HL-60 (cell line): ENCODE measurements at regions not wholly inside any gene's neighbourhood (a gene's known extent, or its start where the extent isn't known, plus 50 kb on each side); places are given as distances from the start of the nearest gene placed in this dataset.

Experiments
- GABPA ChIP-seq: IDR thresholded peaks from 2 replicates; pipeline ENCODE4 v1.6.1; 2012; ENCODE audit warnings: low read depth
- POLR2AphosphoS5 ChIP-seq: IDR thresholded peaks from 2 replicates; pipeline ENCODE4 v1.6.1; 2012; ENCODE audit warnings: low read depth
- SPI1 ChIP-seq: IDR thresholded peaks from 2 replicates; pipeline ENCODE4 v1.6.1; 2012; ENCODE audit warnings: low read depth, mild to moderate bottlenecking, borderline replicate concordance
- TF ChIP-seq, protein P1 (sequence below): IDR thresholded peaks from one replicate; pipeline ENCODE4 v1.5.1; 2011; ENCODE audit warnings: low read length, control low read depth, inconsistent platforms; ENCODE audit not compliant: insufficient read depth
- TF ChIP-seq, protein P2 (sequence below): IDR thresholded peaks from 2 replicates; pipeline ENCODE4 v1.6.1; 2012; ENCODE audit warnings: low read depth; ENCODE audit not compliant: insufficient replicate concordance

- TF ChIP-seq, protein P1, sequence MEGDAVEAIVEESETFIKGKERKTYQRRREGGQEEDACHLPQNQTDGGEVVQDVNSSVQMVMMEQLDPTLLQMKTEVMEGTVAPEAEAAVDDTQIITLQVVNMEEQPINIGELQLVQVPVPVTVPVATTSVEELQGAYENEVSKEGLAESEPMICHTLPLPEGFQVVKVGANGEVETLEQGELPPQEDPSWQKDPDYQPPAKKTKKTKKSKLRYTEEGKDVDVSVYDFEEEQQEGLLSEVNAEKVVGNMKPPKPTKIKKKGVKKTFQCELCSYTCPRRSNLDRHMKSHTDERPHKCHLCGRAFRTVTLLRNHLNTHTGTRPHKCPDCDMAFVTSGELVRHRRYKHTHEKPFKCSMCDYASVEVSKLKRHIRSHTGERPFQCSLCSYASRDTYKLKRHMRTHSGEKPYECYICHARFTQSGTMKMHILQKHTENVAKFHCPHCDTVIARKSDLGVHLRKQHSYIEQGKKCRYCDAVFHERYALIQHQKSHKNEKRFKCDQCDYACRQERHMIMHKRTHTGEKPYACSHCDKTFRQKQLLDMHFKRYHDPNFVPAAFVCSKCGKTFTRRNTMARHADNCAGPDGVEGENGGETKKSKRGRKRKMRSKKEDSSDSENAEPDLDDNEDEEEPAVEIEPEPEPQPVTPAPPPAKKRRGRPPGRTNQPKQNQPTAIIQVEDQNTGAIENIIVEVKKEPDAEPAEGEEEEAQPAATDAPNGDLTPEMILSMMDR, result no peak
- TF ChIP-seq POLR2AphosphoS5, result no peak
- no peak for TF ChIP-seq GABPA
- TF ChIP-seq, protein P2, sequence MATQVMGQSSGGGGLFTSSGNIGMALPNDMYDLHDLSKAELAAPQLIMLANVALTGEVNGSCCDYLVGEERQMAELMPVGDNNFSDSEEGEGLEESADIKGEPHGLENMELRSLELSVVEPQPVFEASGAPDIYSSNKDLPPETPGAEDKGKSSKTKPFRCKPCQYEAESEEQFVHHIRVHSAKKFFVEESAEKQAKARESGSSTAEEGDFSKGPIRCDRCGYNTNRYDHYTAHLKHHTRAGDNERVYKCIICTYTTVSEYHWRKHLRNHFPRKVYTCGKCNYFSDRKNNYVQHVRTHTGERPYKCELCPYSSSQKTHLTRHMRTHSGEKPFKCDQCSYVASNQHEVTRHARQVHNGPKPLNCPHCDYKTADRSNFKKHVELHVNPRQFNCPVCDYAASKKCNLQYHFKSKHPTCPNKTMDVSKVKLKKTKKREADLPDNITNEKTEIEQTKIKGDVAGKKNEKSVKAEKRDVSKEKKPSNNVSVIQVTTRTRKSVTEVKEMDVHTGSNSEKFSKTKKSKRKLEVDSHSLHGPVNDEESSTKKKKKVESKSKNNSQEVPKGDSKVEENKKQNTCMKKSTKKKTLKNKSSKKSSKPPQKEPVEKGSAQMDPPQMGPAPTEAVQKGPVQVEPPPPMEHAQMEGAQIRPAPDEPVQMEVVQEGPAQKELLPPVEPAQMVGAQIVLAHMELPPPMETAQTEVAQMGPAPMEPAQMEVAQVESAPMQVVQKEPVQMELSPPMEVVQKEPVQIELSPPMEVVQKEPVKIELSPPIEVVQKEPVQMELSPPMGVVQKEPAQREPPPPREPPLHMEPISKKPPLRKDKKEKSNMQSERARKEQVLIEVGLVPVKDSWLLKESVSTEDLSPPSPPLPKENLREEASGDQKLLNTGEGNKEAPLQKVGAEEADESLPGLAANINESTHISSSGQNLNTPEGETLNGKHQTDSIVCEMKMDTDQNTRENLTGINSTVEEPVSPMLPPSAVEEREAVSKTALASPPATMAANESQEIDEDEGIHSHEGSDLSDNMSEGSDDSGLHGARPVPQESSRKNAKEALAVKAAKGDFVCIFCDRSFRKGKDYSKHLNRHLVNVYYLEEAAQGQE, result no peak
- TF ChIP-seq SPI1, result no peak
Observed at GRCh38 chr2:52115750-52116149, 1083.8 kb upstream of the NRXN1 start.
